ENCODE measurements at regions not wholly inside any gene's neighbourhood (a gene's known extent, or its start where the extent isn't known, plus 50 kb on each side); places are given as distances from the start of the nearest gene placed in this dataset.
"Not testable (repeated sequence)": the region's sequence is repeated elsewhere in the genome, so short reads cannot be mapped to it uniquely, and the experiment has no call there.

GRCh38 chr2:160828076-160828475 is 332.2 kb upstream of the TANK start:
- intact Hi-C loops (cut with DNase I) = no loop called here
- no peak for DNase-seq

- intact Hi-C loops (cut with DNase I) = not testable (repeated sequence)
Observed at GRCh38 chr2:160832381-160832780, 327.8 kb upstream of the TANK start.

GRCh38 chr2:160835166-160835565 is 325.1 kb upstream of the TANK start:
- intact Hi-C loops (cut with DNase I) = no loop called here

More at GRCh38 chr2:160832381-160832780, 327.8 kb upstream of the TANK start:
- not testable (repeated sequence) for DNase-seq

GRCh38 chr2:160836755-160837154 is 323.5 kb upstream of the TANK start:
- DNase-seq = no peak
- intact Hi-C loops (cut with DNase I) = no loop called here

More at GRCh38 chr2:160835166-160835565, 325.1 kb upstream of the TANK start:
- DNase-seq = no peak

- DNase-seq = no peak
- intact Hi-C loops (cut with DNase I) = no loop called here
Observed at GRCh38 chr2:160837416-160837815, 322.8 kb upstream of the TANK start.

- intact Hi-C loops (cut with DNase I) = no loop called here
- no peak for DNase-seq
Observed at GRCh38 chr2:160838147-160838546, 322.1 kb upstream of the TANK start.

- DNase-seq = no peak
- intact Hi-C loops (cut with DNase I) = no loop called here
Observed at GRCh38 chr2:160838691-160839090, 321.5 kb upstream of the TANK start.

GRCh38 chr2:160842286-160842685 is 317.9 kb upstream of the TANK start:
- DNase-seq = no peak
- intact Hi-C loops (cut with DNase I) = no loop called here

- DNase-seq = peak in 1 of 42 donors; percentile 2
- intact Hi-C loops (cut with DNase I) = no loop called here
Observed at GRCh38 chr2:160859096-160859495, 301.1 kb upstream of the TANK start.

- no peak for DNase-seq
- intact Hi-C loops (cut with DNase I) = no loop called here
Observed at GRCh38 chr2:160862226-160862625, 298.0 kb upstream of the TANK start.

- no peak for DNase-seq
- intact Hi-C loops (cut with DNase I) = no loop called here
Observed at GRCh38 chr2:160868891-160869290, 291.3 kb upstream of the TANK start.

- intact Hi-C loops (cut with DNase I) = no loop called here
- no peak for DNase-seq
Observed at GRCh38 chr2:160869411-160869810, 290.8 kb upstream of the TANK start.

GRCh38 chr2:160870729-160871465 is 289.3 kb upstream of the TANK start:
- no peak for DNase-seq

GRCh38 chr2:160871953-160872352 is 288.3 kb upstream of the TANK start:
- DNase-seq = no peak
- intact Hi-C loops (cut with DNase I) = no loop called here

More at GRCh38 chr2:160870729-160871465, 289.3 kb upstream of the TANK start:
- intact Hi-C loops (cut with DNase I) = no loop called here

- intact Hi-C loops (cut with DNase I) = no loop called here
- DNase-seq = no peak
Observed at GRCh38 chr2:160876029-160876428, 284.2 kb upstream of the TANK start.

- DNase-seq = no peak
- intact Hi-C loops (cut with DNase I) = no loop called here
Observed at GRCh38 chr2:160876765-160877164, 283.5 kb upstream of the TANK start.

GRCh38 chr2:160878618-160879017 is 281.6 kb upstream of the TANK start:
- DNase-seq = no peak

GRCh38 chr2:160882906-160883305 is 277.3 kb upstream of the TANK start:
- DNase-seq = no peak
- intact Hi-C loops (cut with DNase I) = no loop called here

More at GRCh38 chr2:160878618-160879017, 281.6 kb upstream of the TANK start:
- intact Hi-C loops (cut with DNase I) = no loop called here

- DNase-seq = no peak
- intact Hi-C loops (cut with DNase I) = no loop called here
Observed at GRCh38 chr2:160884056-160884455, 276.2 kb upstream of the TANK start.

- intact Hi-C loops (cut with DNase I) = no loop called here
- no peak for DNase-seq
Observed at GRCh38 chr2:160889439-160890170, 270.6 kb upstream of the TANK start.

Data from head of caudate nucleus (tissue), 42 donors.